ENCODE measurements at regions not wholly inside any gene's neighbourhood (a gene's known extent, or its start where the extent isn't known, plus 50 kb on each side); places are given as distances from the start of the nearest gene placed in this dataset.
A peak's percentile ranks its signal among the peaks of the same experiment; 100 is the strongest.
"Not testable (repeated sequence)": the region's sequence is repeated elsewhere in the genome, so short reads cannot be mapped to it uniquely, and the experiment has no call there.

GRCh38 chrX:139156356-139156755, 374.2 kb upstream of the F9 start:
- Mint-ChIP-seq H3K27ac (no peak overlapping the region), H3K9me3 (peaks cover 31% of the 10 kb centered on the region), H3K36me3 (ENCODE audit: low read depth) (no peaks in the 10 kb centered on the region), H3K27me3 (ENCODE audit: low read depth, poor library complexity) (peaks cover 6% of the 10 kb centered on the region), H3K4me3 (no peak overlapping the region), H3K4me1 (no peaks in the 10 kb centered on the region)
- DNase-seq: no peak
- TF ChIP-seq CTCF (IDR thresholded peaks at IDR 0.05): no peak

GRCh38 chrX:139146625-139147024, 383.9 kb upstream of the F9 start:
- not testable (repeated sequence) for H3K9me3 Mint-ChIP-seq; H3K27me3 Mint-ChIP-seq (ENCODE audit: low read depth, poor library complexity); H3K4me1 Mint-ChIP-seq

GRCh38 chrX:139141370-139141769, 389.2 kb upstream of the F9 start:
- no peaks in the 10 kb centered on the region for H3K36me3 Mint-ChIP-seq (ENCODE audit: low read depth)

More at GRCh38 chrX:139146625-139147024, 383.9 kb upstream of the F9 start:
- not testable (repeated sequence) for H3K36me3 Mint-ChIP-seq (ENCODE audit: low read depth); DNase-seq; H3K27ac Mint-ChIP-seq; H3K4me3 Mint-ChIP-seq

GRCh38 chrX:139134316-139134715, 396.2 kb upstream of the F9 start:
- Mint-ChIP-seq H3K27ac (no peak overlapping the region), H3K36me3 (ENCODE audit: low read depth) (no peaks in the 10 kb centered on the region), H3K4me1 (no peaks in the 10 kb centered on the region), H3K4me3 (no peak overlapping the region), H3K9me3 (no peaks in the 10 kb centered on the region), H3K27me3 (ENCODE audit: low read depth, poor library complexity) (no peaks in the 10 kb centered on the region)
- DNase-seq: no peak
- TF ChIP-seq CTCF (IDR thresholded peaks at IDR 0.05): no peak

More at GRCh38 chrX:139141370-139141769, 389.2 kb upstream of the F9 start:
- no peak for TF ChIP-seq CTCF (IDR thresholded peaks at IDR 0.05)
- no peak for DNase-seq
- Mint-ChIP-seq H3K27ac (no peak overlapping the region), H3K27me3 (ENCODE audit: low read depth, poor library complexity) (no peaks in the 10 kb centered on the region), H3K9me3 (no peaks in the 10 kb centered on the region), H3K4me1 (no peaks in the 10 kb centered on the region), H3K4me3 (no peak overlapping the region)

GRCh38 chrX:139126493-139126892, 404.0 kb upstream of the F9 start:
- DNase-seq: peak; percentile 35
- Mint-ChIP-seq H3K9me3 (peaks cover 5% of the 10 kb centered on the region), H3K4me1 (no peaks in the 10 kb centered on the region), H3K36me3 (ENCODE audit: low read depth) (no peaks in the 10 kb centered on the region), H3K27ac (no peak overlapping the region), H3K27me3 (ENCODE audit: low read depth, poor library complexity) (no peaks in the 10 kb centered on the region), H3K4me3 (no peak overlapping the region)
- peak; percentile 64 for TF ChIP-seq CTCF (IDR thresholded peaks at IDR 0.05)

GRCh38 chrX:139125916-139126315, 404.6 kb upstream of the F9 start:
- Mint-ChIP-seq H3K4me1 (no peaks in the 10 kb centered on the region), H3K27ac (no peak overlapping the region)
- no peak for TF ChIP-seq CTCF (IDR thresholded peaks at IDR 0.05)

More at GRCh38 chrX:139125916-139126315, 404.6 kb upstream of the F9 start:
- no peaks in the 10 kb centered on the region for H3K36me3 Mint-ChIP-seq (ENCODE audit: low read depth)
- no peaks in the 10 kb centered on the region for H3K27me3 Mint-ChIP-seq (ENCODE audit: low read depth, poor library complexity)
- no peak overlapping the region for H3K4me3 Mint-ChIP-seq
- H3K9me3 Mint-ChIP-seq: peaks cover 5% of the 10 kb centered on the region
- no peak for DNase-seq
